22Rv1 (cell line): ENCODE measurements at regions not wholly inside any gene's neighbourhood (a gene's known extent, or its start where the extent isn't known, plus 50 kb on each side); places are given as distances from the start of the nearest gene placed in this dataset.

Source experiments
- ZFX ChIP-seq: fragments of 450-650 bp; IDR thresholded peaks from 2 replicates; pipeline ENCODE4 v1.6.1; 2017; ENCODE audit warnings: antibody characterized with exemption, borderline replicate concordance
- TF ChIP-seq, protein P1 (sequence below): fragments of 450-650 bp; IDR thresholded peaks from 2 replicates; pipeline ENCODE4 v1.5.1; 2017; ENCODE audit warnings: mild to moderate bottlenecking

DNA sequence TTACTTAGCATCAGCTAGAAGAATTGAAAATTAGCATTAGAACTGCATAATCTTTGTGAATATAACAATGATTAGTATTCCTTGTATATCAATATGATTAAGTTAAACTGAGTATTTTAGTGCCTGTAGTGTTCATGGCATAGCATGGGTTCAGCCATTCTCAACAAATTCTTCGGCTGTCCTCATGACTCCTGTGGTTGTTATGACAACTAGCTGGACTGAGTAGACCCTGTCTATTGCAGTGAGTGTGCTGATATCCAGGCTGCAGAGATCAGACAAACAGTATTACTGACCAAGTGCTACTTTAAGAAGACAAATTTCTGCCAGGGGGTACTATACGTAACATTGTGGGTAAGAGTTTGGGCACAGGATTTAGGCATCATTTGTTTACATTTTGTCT is 125.9 kb downstream of the NUDT12 start:
- TF ChIP-seq, protein P1, sequence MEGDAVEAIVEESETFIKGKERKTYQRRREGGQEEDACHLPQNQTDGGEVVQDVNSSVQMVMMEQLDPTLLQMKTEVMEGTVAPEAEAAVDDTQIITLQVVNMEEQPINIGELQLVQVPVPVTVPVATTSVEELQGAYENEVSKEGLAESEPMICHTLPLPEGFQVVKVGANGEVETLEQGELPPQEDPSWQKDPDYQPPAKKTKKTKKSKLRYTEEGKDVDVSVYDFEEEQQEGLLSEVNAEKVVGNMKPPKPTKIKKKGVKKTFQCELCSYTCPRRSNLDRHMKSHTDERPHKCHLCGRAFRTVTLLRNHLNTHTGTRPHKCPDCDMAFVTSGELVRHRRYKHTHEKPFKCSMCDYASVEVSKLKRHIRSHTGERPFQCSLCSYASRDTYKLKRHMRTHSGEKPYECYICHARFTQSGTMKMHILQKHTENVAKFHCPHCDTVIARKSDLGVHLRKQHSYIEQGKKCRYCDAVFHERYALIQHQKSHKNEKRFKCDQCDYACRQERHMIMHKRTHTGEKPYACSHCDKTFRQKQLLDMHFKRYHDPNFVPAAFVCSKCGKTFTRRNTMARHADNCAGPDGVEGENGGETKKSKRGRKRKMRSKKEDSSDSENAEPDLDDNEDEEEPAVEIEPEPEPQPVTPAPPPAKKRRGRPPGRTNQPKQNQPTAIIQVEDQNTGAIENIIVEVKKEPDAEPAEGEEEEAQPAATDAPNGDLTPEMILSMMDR: no peak
- no peak for TF ChIP-seq ZFX
